Activated CD8-positive, alpha-beta T cell treated with anti-CD3 and anti-CD28 coated beads, Interleukin-2, amount 10 ng/mL, durations not matched to agents 7 days and 5 days (primary cell): ENCODE measurements at regions not wholly inside any gene's neighbourhood (a gene's known extent, or its start where the extent isn't known, plus 50 kb on each side); places are given as distances from the start of the nearest gene placed in this dataset.
"Not testable (repeated sequence)": the region's sequence is repeated elsewhere in the genome, so short reads cannot be mapped to it uniquely, and the experiment has no call there.

Experiments
- ATAC-seq: fragments of 150-1000 bp; cut with Tn5 transposase; one replicate; pipeline ENCODE4 v1.10.0; 2021; ENCODE audit warnings: moderate library complexity
- CTCF ChIA-PET: fragments of 350-600 bp; sonication (Branson Sonifier 250); formaldehyde crosslinking; loops from one replicate; lab custom pipeline; 2021; ENCODE audit warnings: antibody characterized with exemption; lab: Charles Lee
- POLR2A ChIA-PET: fragments of 350-600 bp; sonication (Branson Sonifier 250); formaldehyde crosslinking; loops from one replicate; lab custom pipeline; 2021; ENCODE audit warnings: antibody characterized with exemption; lab: Charles Lee
- DNase-seq: peaks from one replicate; pipeline ENCODE4 v3.0.0-alpha.2; 2020
- H3K27ac Mint-ChIP-seq: one replicate; pipeline ENCODE4 v1.8.0; 2021; ENCODE audit warnings: mild to moderate bottlenecking, mixed read lengths
- H3K27me3 Mint-ChIP-seq: one replicate; pipeline ENCODE4 v1.8.0; 2021; ENCODE audit warnings: low read depth, mixed read lengths
- H3K36me3 Mint-ChIP-seq: one replicate; pipeline ENCODE4 v1.8.0; 2021; ENCODE audit warnings: low read depth, mixed read lengths
- H3K4me1 Mint-ChIP-seq: one replicate; pipeline ENCODE4 v1.8.0; 2021; ENCODE audit warnings: low read depth, mixed read lengths
- H3K4me3 Mint-ChIP-seq: one replicate; pipeline ENCODE4 v1.8.0; 2021; ENCODE audit warnings: mild to moderate bottlenecking, mixed read lengths
- H3K9me3 Mint-ChIP-seq: one replicate; pipeline ENCODE4 v1.8.0; 2022; ENCODE audit warnings: mixed read lengths; ENCODE audit not compliant: insufficient read depth

DNA sequence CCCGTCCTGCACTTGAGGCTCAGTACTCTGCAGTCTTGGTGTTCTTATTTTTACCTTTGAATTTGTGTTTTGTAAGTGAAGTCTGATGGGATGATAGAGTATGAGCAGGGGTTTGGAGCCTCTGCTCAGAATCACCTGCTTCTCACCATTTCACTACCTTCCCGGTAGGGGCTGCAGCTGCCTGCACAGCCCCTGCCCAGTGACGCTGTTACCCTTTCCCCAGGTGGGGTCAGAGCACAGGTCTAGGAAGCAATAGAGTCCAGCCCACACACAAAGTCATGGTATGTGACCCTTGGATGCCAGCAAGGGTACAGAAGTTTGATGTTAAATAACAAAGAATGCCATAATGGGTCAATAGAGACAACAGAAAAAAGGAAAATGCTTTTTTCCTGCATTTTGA is 101.8 kb upstream of the TCF21 start:
- Mint-ChIP-seq H3K27ac (no peak overlapping the region), H3K27me3 (no peaks in the 10 kb centered on the region), H3K36me3 (no peaks in the 10 kb centered on the region), H3K4me3 (no peak overlapping the region), H3K4me1 (no peaks in the 10 kb centered on the region), H3K9me3 (no peaks in the 10 kb centered on the region)
- ATAC-seq (no peak), DNase-seq (no peak)
- CTCF ChIA-PET = no interaction called here
- POLR2A ChIA-PET = no interaction called here

DNA sequence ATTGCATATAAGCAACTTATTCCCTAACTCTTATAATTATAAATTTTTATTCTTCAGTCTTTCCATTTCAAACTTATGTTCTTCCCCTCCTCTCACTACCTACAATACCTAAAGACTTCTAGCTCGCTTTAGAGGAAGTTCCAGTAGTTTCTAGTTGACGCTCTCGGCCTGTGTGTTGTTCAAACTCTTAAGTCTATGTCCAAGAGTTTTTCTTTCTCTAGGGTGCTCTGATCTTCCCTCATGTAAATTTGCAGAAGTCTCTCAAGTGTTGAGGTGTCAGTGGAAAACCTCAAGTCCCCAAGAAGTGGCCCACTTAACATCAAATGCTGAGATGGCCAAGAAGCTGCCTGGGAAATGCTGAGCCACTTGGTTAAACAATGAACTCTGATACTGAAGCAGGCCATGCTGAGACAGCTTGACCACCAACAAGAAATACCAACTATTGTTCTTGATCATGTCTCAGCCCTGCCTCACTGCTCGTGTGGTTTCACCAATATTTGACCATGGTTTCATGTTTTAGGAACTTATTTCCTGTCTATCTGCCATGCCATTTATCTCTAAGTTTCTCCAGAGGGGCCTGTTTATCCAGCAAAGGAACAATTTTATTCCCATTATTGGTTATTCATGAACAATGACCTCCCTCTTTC is 100.9 kb upstream of the TCF21 start:
- no peak for ATAC-seq
- Mint-ChIP-seq H3K27me3 (no peaks in the 10 kb centered on the region), H3K36me3 (no peaks in the 10 kb centered on the region), H3K4me3 (no peak overlapping the region), H3K4me1 (no peaks in the 10 kb centered on the region), H3K9me3 (no peaks in the 10 kb centered on the region), H3K27ac (no peak overlapping the region)
- ChIA-PET POLR2A (no interaction called here), CTCF (no interaction called here)
- DNase-seq = no peak

DNA sequence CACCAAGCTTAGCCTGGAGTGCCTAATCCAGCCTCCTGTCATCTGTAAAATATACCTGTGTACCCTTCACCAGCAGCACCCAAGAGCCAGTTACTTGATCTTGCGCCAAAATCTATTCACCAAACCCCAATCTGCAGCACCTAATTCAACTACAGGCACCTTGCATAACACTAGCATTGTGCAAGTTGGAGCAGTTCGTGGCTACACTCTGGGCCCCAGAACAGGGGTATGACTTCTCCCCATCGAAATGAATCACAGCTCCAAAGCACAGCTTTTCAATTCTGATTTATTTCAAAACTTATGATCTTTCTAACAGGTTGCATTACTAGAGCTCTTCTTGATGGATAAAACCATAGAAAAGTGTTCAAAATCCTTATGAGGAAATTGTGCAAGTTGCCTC is 100.4 kb upstream of the TCF21 start:
- ATAC-seq = no peak
- CTCF ChIA-PET = no interaction called here
- Mint-ChIP-seq H3K4me3 (no peak overlapping the region), H3K27ac (no peak overlapping the region), H3K27me3 (no peaks in the 10 kb centered on the region), H3K4me1 (no peaks in the 10 kb centered on the region), H3K9me3 (no peaks in the 10 kb centered on the region), H3K36me3 (no peaks in the 10 kb centered on the region)
- POLR2A ChIA-PET = no interaction called here
- DNase-seq = no peak

DNA sequence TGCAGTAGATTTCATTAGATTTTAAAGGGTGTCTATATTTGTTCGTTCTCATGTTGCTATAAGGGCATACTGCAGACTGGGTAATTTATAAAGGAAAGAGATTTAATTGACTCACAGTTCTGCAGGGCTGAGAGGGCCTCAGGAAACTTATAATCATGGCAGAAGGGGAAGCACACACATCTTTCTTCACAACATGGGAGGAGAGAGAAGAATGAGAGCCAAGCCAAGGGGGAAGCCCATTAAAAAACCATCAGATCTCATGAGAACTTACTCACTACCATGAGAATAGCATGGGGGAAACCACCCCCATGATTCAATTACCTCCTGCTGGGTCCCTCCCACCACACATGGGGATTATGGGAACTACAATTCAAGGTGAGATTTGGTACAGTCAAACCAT is 99.5 kb upstream of the TCF21 start:
- H3K27ac Mint-ChIP-seq, H3K4me3 Mint-ChIP-seq, CTCF ChIA-PET, POLR2A ChIA-PET, ATAC-seq, H3K4me1 Mint-ChIP-seq, H3K9me3 Mint-ChIP-seq, H3K36me3 Mint-ChIP-seq, DNase-seq, H3K27me3 Mint-ChIP-seq: not testable (repeated sequence)

DNA sequence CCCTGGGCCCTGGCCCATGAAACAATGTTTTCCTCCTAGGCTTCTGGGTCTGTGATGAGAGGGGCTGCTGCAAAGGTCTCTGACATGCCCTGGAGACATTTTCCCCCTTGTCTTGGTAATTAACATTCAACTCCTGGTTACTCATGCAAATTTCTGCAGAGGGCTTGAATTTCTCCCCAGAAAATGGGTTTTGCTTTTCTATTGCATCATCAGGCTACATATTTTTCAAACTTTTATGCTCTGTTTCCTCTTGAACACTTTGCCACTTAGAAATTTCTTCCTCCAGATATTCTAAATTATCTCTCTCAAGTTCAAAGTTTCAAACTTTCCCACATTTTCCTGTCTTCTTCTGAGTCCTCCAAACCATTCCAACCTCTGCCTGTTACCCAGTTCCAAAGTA is 98.2 kb upstream of the TCF21 start:
- DNase-seq, H3K4me1 Mint-ChIP-seq, H3K27me3 Mint-ChIP-seq, H3K9me3 Mint-ChIP-seq, H3K4me3 Mint-ChIP-seq, POLR2A ChIA-PET, CTCF ChIA-PET, H3K27ac Mint-ChIP-seq, ATAC-seq, H3K36me3 Mint-ChIP-seq: not testable (repeated sequence)

DNA sequence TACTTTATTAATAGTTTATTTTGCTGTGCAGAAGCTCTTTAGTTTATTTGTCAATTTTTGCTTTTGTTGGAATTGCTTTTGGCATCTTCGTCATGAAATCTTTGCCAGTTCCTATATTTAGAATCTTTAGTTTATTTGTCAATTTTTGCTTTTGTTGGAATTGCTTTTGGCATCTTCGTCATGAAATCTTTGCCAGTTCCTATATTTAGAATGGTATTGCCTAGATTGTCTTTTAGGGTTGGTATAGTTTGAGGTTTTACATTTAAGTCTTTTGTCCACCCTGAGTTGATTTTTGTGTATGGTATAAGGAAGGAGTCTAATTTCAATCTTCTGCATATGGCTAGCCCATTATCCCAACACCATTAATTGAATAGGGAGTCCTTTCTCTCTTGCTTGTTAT is 93.9 kb upstream of the TCF21 start:
- H3K4me3 Mint-ChIP-seq, H3K9me3 Mint-ChIP-seq, H3K36me3 Mint-ChIP-seq, DNase-seq, CTCF ChIA-PET, H3K27ac Mint-ChIP-seq, POLR2A ChIA-PET, ATAC-seq, H3K4me1 Mint-ChIP-seq, H3K27me3 Mint-ChIP-seq: not testable (repeated sequence)

DNA sequence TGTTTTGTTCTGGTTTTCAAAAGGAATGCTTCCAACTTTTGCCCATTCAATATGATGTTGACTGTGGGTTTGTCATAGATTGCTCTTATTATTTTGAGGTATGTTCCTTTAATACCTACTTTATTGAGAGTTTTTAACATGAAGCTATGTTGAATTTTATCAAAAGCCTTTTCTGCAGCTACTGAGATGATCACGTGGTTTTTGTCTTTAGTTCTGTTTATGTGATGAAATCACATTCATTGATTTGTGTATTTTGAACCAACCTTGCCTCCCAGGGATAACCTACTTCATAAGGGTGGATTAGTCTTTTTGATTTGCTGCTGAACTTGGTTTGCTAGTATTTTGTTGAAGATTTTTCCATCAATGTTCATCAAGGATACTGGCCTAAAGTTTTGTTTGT is 92.7 kb upstream of the TCF21 start:
- Mint-ChIP-seq H3K4me1 (no peaks in the 10 kb centered on the region), H3K36me3 (no peaks in the 10 kb centered on the region), H3K27me3 (no peaks in the 10 kb centered on the region), H3K27ac (no peak overlapping the region), H3K4me3 (no peak overlapping the region), H3K9me3 (no peaks in the 10 kb centered on the region)
- ChIA-PET CTCF (interaction anchor here (1.4 kb wide), 1 partner anchor 42 kb away, joined by 3 read pairs; no protein-coding TSS in a partner anchor), POLR2A (no interaction called here)
- ATAC-seq = no peak
- no peak for DNase-seq

DNA sequence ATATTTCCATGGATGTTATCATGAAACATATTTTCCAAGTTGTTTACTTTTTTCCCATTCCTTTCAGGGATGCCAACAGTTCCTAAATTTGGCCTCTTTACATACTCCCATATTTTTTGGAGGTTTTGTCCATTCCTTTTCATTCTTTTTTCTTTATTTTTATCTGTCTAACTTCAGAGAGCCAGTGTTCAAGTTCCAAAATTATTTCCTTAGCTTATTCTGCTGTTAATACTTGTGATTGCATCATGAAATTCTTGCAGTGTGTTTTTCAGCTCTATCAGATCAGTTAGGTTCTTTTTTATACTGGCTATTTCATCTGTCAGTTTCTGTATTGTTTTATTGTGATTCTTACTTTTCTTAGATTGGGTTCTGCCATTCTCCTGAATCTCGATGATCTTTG is 89.9 kb upstream of the TCF21 start:
- H3K4me1 Mint-ChIP-seq = no peaks in the 10 kb centered on the region
- H3K27me3 Mint-ChIP-seq = no peaks in the 10 kb centered on the region
- no peak for DNase-seq
- H3K9me3 Mint-ChIP-seq = no peaks in the 10 kb centered on the region
- no peak overlapping the region for H3K27ac Mint-ChIP-seq
- ATAC-seq = no peak
- H3K36me3 Mint-ChIP-seq = no peaks in the 10 kb centered on the region
- H3K4me3 Mint-ChIP-seq = no peak overlapping the region
- ChIA-PET CTCF (interaction anchor here (1.4 kb wide), 1 partner anchor 18 kb away, joined by 7 read pairs; no protein-coding TSS in a partner anchor), POLR2A (no interaction called here)

DNA sequence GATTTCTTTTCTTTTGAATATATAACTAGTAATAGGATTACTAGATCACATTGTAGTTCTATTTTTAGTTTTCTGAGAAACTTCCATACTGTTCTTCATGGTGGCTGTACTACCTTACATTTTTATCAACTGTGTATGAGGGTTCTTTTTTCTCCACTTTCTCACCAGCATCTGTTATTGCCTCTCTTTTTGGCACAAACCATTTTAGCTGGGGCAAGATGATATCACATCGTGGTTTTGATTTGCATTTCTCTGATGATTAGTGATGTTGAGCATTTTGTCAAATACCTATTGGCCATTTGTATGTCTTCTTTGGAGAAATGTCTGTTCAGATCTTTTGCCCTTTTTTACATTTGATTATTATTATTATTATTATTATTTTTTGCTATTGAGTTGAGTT is 86.1 kb upstream of the TCF21 start:
- Mint-ChIP-seq H3K4me1 (no peaks in the 10 kb centered on the region), H3K27ac (no peak overlapping the region), H3K9me3 (no peaks in the 10 kb centered on the region), H3K27me3 (peaks cover 2% of the 10 kb centered on the region), H3K4me3 (no peak overlapping the region), H3K36me3 (no peaks in the 10 kb centered on the region)
- CTCF ChIA-PET = no interaction called here
- POLR2A ChIA-PET = no interaction called here
- no peak for DNase-seq
- ATAC-seq = no peak

DNA sequence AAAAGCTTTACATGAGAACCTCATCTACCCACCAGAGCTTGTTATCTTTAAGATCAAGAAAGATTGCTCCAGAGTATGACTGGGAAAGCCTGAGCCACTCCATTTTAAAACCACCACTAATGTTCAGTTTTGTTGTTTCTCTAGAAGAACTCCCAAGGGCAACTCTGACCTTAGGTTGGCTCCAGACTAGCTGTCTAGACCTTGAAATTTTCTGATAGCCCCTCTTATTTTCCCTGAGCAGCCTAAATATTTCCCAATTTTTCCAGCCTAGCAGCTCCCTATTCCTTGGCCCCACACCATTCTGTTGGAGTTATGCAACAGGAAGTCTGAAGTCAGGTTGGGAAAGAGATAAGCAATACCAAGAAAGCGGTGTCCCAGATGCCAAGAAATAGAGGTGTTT is 84.6 kb upstream of the TCF21 start:
- Mint-ChIP-seq H3K9me3 (no peaks in the 10 kb centered on the region), H3K4me3 (no peak overlapping the region), H3K36me3 (no peaks in the 10 kb centered on the region), H3K4me1 (no peaks in the 10 kb centered on the region), H3K27me3 (peaks cover 2% of the 10 kb centered on the region), H3K27ac (no peak overlapping the region)
- ChIA-PET CTCF (no interaction called here), POLR2A (no interaction called here)
- no peak for DNase-seq
- ATAC-seq = no peak

DNA sequence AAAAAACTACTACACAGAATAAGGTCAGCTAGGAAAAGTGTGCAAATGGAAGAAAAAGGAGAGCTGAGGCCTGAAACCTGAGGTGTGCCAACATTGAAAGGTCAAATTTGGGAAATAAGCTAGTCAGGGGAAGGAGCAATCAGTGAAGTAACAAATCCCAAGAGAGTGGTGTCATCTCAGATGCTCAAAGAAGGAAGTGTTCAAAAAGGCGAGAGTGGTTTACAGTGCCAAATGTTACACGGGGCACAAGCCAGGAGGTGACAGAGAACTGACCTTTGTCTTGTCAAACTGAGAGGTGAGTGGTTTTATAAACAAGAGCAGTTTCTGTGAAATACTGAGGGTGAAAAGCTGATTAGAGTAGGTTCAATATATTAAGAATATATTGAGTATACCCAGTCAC is 83.0 kb upstream of the TCF21 start:
- no peak for ATAC-seq
- DNase-seq = no peak
- Mint-ChIP-seq H3K4me1 (no peaks in the 10 kb centered on the region), H3K9me3 (no peaks in the 10 kb centered on the region), H3K27ac (no peak overlapping the region), H3K27me3 (peaks cover 5% of the 10 kb centered on the region), H3K4me3 (no peak overlapping the region), H3K36me3 (no peaks in the 10 kb centered on the region)
- ChIA-PET POLR2A (no interaction called here), CTCF (interaction anchor here (0.7 to 1.1 kb wide), 2 partner anchors 10 to 348 kb away, joined by 3 read pairs; no protein-coding TSS in a partner anchor)

DNA sequence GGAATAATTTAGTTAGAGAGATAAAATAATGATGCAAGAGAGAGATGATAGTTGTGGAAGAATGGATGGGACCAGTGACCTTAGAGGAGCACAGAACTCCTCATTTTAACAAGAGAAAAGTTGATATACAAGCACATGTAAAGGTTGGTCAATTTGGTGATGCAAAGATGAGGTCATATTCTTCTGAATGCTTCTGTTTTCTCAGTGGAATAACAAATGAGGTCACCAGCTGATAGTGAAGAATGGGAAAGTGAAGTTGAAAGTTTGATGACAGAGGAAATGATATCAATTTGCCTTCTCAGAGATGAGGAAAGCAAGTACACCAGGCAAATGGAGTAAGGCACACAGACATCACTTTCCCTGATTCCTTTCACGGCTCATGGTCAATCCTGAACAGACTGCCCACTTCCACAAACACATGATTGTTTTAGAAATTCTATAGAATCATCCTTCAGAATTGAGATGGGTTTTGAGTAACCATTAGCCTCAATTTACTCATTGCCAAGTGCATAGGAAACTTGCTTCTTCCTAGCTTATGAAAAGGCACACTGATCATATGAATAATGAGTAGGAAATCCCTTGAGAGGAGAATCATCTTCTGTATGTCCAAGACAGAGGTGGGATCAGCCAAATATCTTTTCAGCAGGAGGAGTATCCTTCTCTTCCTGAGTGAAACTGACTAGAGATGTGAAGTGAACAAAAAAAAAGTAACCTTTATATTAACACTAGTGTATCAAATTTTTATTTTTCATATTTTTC is 82.4 kb upstream of the TCF21 start:
- no peaks in the 10 kb centered on the region for H3K9me3 Mint-ChIP-seq
- DNase-seq (no peak), ATAC-seq (no peak)
- no peaks in the 10 kb centered on the region for H3K36me3 Mint-ChIP-seq
- POLR2A ChIA-PET = no interaction called here
- H3K27me3 Mint-ChIP-seq = peaks cover 5% of the 10 kb centered on the region
- H3K4me3 Mint-ChIP-seq = no peak overlapping the region
- H3K4me1 Mint-ChIP-seq = no peaks in the 10 kb centered on the region
- CTCF ChIA-PET = interaction anchor here (0.7 to 1.1 kb wide), 2 partner anchors 10 to 349 kb away, joined by 3 read pairs; no protein-coding TSS in a partner anchor
- no peak overlapping the region for H3K27ac Mint-ChIP-seq
